GM06990 (cell line): ENCODE measurements at regions not wholly inside any gene's neighbourhood (a gene's known extent, or its start where the extent isn't known, plus 50 kb on each side); places are given as distances from the start of the nearest gene placed in this dataset.

Experiments used
- DNase-seq: peaks from one replicate; pipeline ENCODE4 v3.0.0-alpha.2; 2011; ENCODE audit not compliant: insufficient read length; ENCODE audit errors: extremely low read depth
- H3K27me3 ChIP-seq: replicated peaks from 2 replicates; pipeline ENCODE4 v1.6.0; 2011; ENCODE audit warnings: low read length; ENCODE audit not compliant: control insufficient read depth, insufficient read depth
- H3K36me3 ChIP-seq: 2 replicates; pipeline ENCODE4 v1.5.1; 2011; ENCODE audit warnings: low read length; ENCODE audit not compliant: control insufficient read depth, insufficient read depth
- H3K4me3 ChIP-seq: replicated peaks from 2 replicates; pipeline ENCODE4 v1.5.1; 2011; ENCODE audit warnings: low read depth, mild to moderate bottlenecking, control low read depth, low read length
- TF ChIP-seq, protein P1 (sequence below): IDR thresholded peaks from 2 replicates; pipeline ENCODE4 v1.5.1; 2011; ENCODE audit warnings: low read length, control low read depth, mild to moderate bottlenecking, inconsistent platforms; ENCODE audit not compliant: insufficient read depth, poor library complexity, severe bottlenecking

DNA sequence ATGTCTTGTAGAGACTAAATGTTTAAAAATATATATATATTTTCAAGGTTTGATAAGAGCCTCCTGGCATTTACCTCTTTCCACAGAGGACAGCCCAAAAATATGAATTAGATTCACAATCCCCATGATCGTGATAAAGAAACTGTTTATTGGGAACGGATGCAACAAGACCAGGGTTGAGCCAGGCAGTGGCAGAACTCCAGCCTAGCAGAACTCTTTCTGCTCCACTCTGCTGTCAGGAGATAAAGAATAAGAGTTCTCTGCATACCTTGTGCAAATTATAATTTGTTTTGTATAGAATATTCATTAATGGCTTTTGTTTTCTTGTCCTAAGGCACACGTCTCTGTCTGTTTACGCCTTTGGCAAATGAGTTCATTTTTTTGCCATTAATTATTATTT lies 472.2 kb downstream of the TUSC1 start:
- H3K36me3 ChIP-seq, result no peaks in the 10 kb centered on the region

DNA sequence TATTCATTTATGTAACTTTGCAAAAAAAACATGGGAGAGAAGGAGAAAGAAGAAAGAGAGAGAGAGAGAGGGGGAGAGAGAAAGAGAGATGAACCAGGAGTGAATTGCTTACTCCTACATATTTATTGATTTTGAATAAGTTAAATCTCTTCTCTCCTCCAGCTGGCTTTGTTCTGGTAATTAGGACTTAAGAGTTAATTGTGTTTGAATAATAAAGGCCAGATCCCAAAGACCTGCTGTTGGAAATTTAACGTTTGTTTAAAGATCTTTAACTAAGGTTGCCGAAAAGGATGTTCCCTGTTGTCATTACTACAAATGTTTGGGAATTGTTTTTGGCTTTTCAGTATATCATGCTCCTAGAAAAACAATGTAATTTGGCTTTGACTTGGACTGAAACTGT lies 473.0 kb downstream of the TUSC1 start:
- TF ChIP-seq, protein P1, sequence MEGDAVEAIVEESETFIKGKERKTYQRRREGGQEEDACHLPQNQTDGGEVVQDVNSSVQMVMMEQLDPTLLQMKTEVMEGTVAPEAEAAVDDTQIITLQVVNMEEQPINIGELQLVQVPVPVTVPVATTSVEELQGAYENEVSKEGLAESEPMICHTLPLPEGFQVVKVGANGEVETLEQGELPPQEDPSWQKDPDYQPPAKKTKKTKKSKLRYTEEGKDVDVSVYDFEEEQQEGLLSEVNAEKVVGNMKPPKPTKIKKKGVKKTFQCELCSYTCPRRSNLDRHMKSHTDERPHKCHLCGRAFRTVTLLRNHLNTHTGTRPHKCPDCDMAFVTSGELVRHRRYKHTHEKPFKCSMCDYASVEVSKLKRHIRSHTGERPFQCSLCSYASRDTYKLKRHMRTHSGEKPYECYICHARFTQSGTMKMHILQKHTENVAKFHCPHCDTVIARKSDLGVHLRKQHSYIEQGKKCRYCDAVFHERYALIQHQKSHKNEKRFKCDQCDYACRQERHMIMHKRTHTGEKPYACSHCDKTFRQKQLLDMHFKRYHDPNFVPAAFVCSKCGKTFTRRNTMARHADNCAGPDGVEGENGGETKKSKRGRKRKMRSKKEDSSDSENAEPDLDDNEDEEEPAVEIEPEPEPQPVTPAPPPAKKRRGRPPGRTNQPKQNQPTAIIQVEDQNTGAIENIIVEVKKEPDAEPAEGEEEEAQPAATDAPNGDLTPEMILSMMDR, result no peak
- H3K27me3 ChIP-seq, result no peaks in the 10 kb centered on the region
- no peak overlapping the region for H3K4me3 ChIP-seq
- no peak for DNase-seq
- H3K36me3 ChIP-seq, result no peaks in the 10 kb centered on the region

More for the DNA sequence above, 472.2 kb downstream of the TUSC1 start:
- Histone ChIP-seq H3K4me3 (no peak overlapping the region), H3K27me3 (no peaks in the 10 kb centered on the region)
- no peak for DNase-seq
- TF ChIP-seq, protein P1, result no peak

DNA sequence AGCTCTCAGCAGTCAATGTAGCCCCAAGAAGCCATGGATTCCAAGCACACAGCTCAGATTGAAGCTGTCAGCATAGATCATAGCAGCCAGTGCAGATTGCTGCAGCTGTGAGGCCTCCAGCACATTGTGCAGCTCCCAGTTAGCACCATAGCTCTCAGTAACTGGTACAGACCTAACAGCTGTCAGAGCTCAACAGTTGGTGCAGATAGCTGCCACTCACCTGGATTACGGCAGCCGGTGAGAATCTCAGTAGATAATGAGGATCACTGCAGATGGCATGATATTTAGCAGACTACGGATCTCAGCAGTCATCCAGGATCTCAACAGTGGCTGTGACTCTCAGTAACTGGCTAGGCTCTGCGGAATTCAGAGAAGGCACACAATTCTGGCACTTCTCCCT lies 500.4 kb downstream of the TUSC1 start:
- TF ChIP-seq, protein P1, result no peak
- Histone ChIP-seq H3K4me3 (no peak overlapping the region), H3K36me3 (no peaks in the 10 kb centered on the region)

DNA sequence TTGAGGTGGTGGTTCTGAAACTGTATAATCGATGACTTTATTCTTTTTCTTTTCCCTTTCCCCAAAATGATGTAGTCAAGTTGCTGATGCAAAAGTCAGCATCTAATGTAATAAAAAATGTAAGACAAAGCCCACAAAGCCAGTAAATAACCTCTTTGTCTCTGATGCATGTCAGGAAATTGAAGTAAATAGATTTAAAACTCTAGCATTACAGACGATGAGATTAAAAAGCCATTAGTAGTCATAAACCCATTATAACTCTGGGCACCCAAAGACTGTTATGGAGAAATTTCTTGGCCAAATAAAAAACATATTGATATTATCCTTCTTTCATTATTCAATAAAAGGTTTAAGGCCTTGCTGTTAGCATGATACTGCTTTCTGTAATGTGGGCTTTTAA lies 548.7 kb downstream of the TUSC1 start:
- TF ChIP-seq, protein P1, result no peak
- H3K36me3 ChIP-seq, result no peaks in the 10 kb centered on the region
- no peak for DNase-seq
- H3K27me3 ChIP-seq, result no peaks in the 10 kb centered on the region
- no peak overlapping the region for H3K4me3 ChIP-seq

More for the DNA sequence above, 500.4 kb downstream of the TUSC1 start:
- DNase-seq, result no peak
- no peaks in the 10 kb centered on the region for H3K27me3 ChIP-seq

DNA sequence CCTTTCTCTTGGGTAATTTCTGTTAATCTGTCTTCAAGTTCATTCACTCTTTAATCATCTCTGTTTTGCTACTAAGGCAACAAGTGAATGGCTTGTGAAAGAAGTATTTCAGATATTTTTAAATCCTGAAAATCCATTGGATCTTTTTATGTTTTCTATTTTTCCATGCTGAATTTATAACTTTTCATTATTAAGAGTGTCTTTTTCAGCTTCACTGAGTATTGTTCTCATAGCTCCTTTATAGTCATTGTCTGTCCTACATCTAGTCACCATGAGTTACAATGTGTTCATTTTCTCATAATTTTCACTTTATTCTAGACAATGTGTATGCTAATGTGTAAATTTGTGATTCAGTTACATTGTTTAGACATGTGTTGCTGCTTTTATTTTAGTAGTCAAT lies 556.4 kb downstream of the TUSC1 start:
- DNase-seq, result no peak
- TF ChIP-seq, protein P1, result no peak
- no peaks in the 10 kb centered on the region for H3K27me3 ChIP-seq
- no peak overlapping the region for H3K4me3 ChIP-seq
- no peaks in the 10 kb centered on the region for H3K36me3 ChIP-seq

DNA sequence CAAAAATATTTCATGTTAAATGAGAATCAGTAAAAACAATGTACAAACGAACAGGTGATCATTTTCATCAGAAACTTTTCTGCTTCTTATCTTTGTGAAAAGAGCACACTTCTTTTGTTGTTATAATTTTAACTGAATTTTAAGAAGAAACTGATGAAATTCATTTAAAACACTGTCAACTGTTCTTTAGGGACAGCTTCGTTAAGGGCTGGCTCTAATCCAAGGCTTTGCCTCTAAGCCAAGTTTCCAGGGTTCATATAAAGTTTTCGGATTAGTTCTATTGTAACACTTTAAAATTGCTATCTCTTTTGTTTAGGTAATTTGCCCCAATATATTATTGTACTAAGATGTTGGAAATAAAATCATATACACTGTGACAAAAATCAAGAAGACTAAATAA lies 559.2 kb downstream of the TUSC1 start:
- DNase-seq, result no peak
- TF ChIP-seq, protein P1, result no peak
- Histone ChIP-seq H3K27me3 (no peaks in the 10 kb centered on the region), H3K4me3 (no peak overlapping the region), H3K36me3 (no peaks in the 10 kb centered on the region)
